ENCODE measurements at regions not wholly inside any gene's neighbourhood (a gene's known extent, or its start where the extent isn't known, plus 50 kb on each side); places are given as distances from the start of the nearest gene placed in this dataset.

DNA sequence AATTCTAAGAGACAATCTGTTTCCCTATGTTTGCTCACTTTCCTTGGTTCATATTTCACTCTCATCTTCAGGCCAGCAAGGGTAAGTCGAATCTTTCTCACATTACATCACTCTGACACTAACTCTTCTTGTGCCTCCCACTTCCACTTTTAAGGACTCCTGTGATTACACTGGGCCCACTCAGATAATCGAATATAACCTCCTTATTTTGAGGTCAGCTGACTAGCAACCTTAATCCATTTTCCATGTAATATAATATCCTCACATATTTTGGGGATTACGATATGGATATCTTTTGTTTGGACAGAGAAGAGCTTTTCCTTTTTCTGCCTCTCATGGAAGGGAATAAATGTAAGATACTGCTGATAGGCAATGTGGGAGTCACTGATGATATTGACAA lies 2015.7 kb upstream of the LRRTM1 start:
- POLR2A ChIA-PET, result interaction anchor here (0.6 kb wide), 1 partner anchor 80 kb away, joined by 3 read pairs; no protein-coding TSS in a partner anchor
- 10% methylated on average over 3 of the region's 3 CpGs for WGBS (ENCODE audit: insufficient coverage, insufficient replicate concordance, low lambda C conversion rate, missing lambda C conversion rate)
- DNase-seq (ENCODE audit: low read depth, low spot score), result no peak
- Histone ChIP-seq H4K20me1 (ENCODE audit: control insufficient read depth, insufficient read depth) (no peaks in the 10 kb centered on the region), H3K36me3 (ENCODE audit: control insufficient read depth in 2 of 2, insufficient read depth in 2 of 2, low read length in 1 of 2) (no peaks in the 10 kb centered on the region), H3K4me1 (ENCODE audit: control insufficient read depth, insufficient read depth, low read length) (no peaks in the 10 kb centered on the region), H3K27ac (ENCODE audit: control insufficient read depth, insufficient read depth) (no peak overlapping the region), H3K4me3 (no peak overlapping the region), H2AFZ (ENCODE audit: control insufficient read depth, low read depth, low read length) (no peak overlapping the region), H3K27me3 (replicated peaks in 1 of 2; ENCODE audit: control insufficient read depth in 2 of 2, insufficient read depth in 2 of 2, low read length in 1 of 2) (no peaks in the 10 kb centered on the region), H3K9ac (ENCODE audit: control insufficient read depth, insufficient read depth, low read length) (no peak overlapping the region), H3K4me2 (ENCODE audit: control insufficient read depth, insufficient read depth) (no peak overlapping the region), H3K9me3 (replicated peaks; ENCODE audit: control insufficient read depth, insufficient read depth, low read length) (no peaks in the 10 kb centered on the region), H3K79me2 (ENCODE audit: control insufficient read depth, insufficient read depth, low read length) (no peaks in the 10 kb centered on the region)
- intact Hi-C loops (cut with micrococcal nuclease; ENCODE audit: unreplicated experiment) (no loop called here), in situ Hi-C loops (cut with MboI) (no loop called here)
- no TSS peak for BruUV-seq (replicated peaks)
- RAD21 ChIA-PET (ENCODE audit: unreplicated experiment), result interaction anchor here (0.9 to 2.2 kb wide), 2 partner anchors 9 to 19 kb away, joined by 3 to 9 read pairs; no protein-coding TSS in a partner anchor
- SMC1A ChIA-PET (ENCODE audit: uncharacterized antibody, unreplicated experiment), result interaction anchor here (0.6 to 2.6 kb wide), 7 partner anchors 9 to 24 kb away, joined by 3 to 13 read pairs (median 7); no protein-coding TSS in a partner anchor
- CTCF ChIA-PET, result interaction anchor here (0.7 kb wide), 1 partner anchor 48 kb away, joined by 3 read pairs; no protein-coding TSS in a partner anchor
- peak; percentile 45; the same call in 2 of the 3 replicates for ATAC-seq
- no peak for FAIRE-seq
- TF ChIP-seq ATF7 (IDR thresholded peaks at IDR 0.05; ENCODE audit: low read depth) (peak; percentile 25; the same call in 1 of the 2 replicates), SIX5 (IDR thresholded peaks at IDR 0.05; ENCODE audit: low read depth, low read length, severe bottlenecking) (no peak), SMARCA5 (IDR thresholded peaks at IDR 0.05) (no peak)
- TF ChIP-seq, protein P1, sequence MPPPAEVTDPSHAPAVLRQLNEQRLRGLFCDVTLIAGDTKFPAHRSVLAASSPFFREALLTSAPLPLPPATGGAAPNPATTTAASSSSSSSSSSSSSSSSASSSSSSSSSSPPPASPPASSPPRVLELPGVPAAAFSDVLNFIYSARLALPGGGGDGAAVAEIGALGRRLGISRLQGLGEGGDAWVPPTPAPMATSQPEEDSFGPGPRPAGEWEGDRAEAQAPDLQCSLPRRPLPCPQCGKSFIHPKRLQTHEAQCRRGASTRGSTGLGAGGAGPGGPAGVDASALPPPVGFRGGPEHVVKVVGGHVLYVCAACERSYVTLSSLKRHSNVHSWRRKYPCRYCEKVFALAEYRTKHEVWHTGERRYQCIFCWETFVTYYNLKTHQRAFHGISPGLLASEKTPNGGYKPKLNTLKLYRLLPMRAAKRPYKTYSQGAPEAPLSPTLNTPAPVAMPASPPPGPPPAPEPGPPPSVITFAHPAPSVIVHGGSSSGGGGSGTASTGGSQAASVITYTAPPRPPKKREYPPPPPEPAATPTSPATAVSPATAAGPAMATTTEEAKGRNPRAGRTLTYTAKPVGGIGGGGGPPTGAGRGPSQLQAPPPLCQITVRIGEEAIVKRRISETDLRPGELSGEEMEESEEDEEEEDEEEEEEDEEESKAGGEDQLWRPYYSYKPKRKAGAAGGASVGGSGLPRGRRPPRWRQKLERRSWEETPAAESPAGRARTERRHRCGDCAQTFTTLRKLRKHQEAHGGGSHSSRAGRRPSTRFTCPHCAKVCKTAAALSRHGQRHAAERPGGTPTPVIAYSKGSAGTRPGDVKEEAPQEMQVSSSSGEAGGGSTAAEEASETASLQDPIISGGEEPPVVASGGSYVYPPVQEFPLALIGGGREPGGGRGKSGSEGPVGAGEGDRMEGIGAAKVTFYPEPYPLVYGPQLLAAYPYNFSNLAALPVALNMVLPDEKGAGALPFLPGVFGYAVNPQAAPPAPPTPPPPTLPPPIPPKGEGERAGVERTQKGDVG (CRISPR knock-in tag; IDR thresholded peaks at IDR 0.05), result no peak
